Common myeloid progenitor, CD34-positive (primary cell): ENCODE measurements at regions not wholly inside any gene's neighbourhood (a gene's known extent, or its start where the extent isn't known, plus 50 kb on each side); places are given as distances from the start of the nearest gene placed in this dataset.

Experiments used
- CTCF ChIA-PET: fragments of 350-600 bp; sonication (Branson Sonifier 250); formaldehyde crosslinking; loops from one replicate; lab custom pipeline; 2021; ENCODE audit warnings: antibody characterized with exemption; lab: Charles Lee
- POLR2A ChIA-PET: fragments of 350-600 bp; sonication (Branson Sonifier 250); formaldehyde crosslinking; loops from one replicate; lab custom pipeline; 2021; ENCODE audit warnings: antibody characterized with exemption; lab: Charles Lee
- DNase-seq, 3 donors: peaks; one replicate each; pipeline versions ENCODE4 v3.0.0 to v3.0.0-alpha.2; 2013
- H3K27ac ChIP-seq, 2 experiments: 1 replicate in 1 of 2; 2 replicates in 1 of 2; pipeline ENCODE4 v1.7.0; 2013; ENCODE audit warnings: inconsistent platforms in 2 of 2, low read length in 2 of 2, mild to moderate bottlenecking in 2 of 2, low read depth in 1 of 2, moderate library complexity in 1 of 2; ENCODE audit not compliant: severe bottlenecking in 2 of 2, insufficient read depth in 1 of 2, poor library complexity in 1 of 2
- H3K27me3 ChIP-seq, 5 experiments: replicated peaks in 2 of 5; 1 replicate in 3 of 5; 2 replicates in 2 of 5; pipeline versions ENCODE4 v1.6.1 to v1.7.0; 2013; ENCODE audit warnings: low read length in 4 of 5, mild to moderate bottlenecking in 2 of 5, moderate library complexity in 2 of 5, inconsistent platforms in 1 of 5; ENCODE audit not compliant: insufficient read depth in 5 of 5, control insufficient read depth in 4 of 5
- H3K36me3 ChIP-seq, 4 experiments: 1 replicate in 2 of 4; 2 replicates in 2 of 4; pipeline versions ENCODE4 v1.6.1 to v1.7.0; 2013; ENCODE audit warnings: low read length in 3 of 4, control low read depth in 1 of 4, mild to moderate bottlenecking in 1 of 4; ENCODE audit not compliant: control insufficient read depth in 4 of 4, insufficient read depth in 4 of 4
- H3K4me1 ChIP-seq, 4 experiments: 1 replicate in 3 of 4; 2 replicates in 1 of 4; pipeline versions ENCODE4 v1.6.1 to v1.7.1; 2013; ENCODE audit warnings: low read length in 3 of 4, mild to moderate bottlenecking in 3 of 4, control low read depth in 1 of 4, inconsistent platforms in 1 of 4, moderate library complexity in 1 of 4; ENCODE audit not compliant: control insufficient read depth in 4 of 4, insufficient read depth in 4 of 4; ENCODE audit errors: control extremely low read depth in 1 of 4
- H3K4me3 ChIP-seq, 7 experiments: 1 replicate in 4 of 7; 2 replicates in 3 of 7; pipeline versions ENCODE4 v1.5.1 to v1.7.0; 2013; ENCODE audit warnings: mild to moderate bottlenecking in 7 of 7, low read length in 6 of 7, moderate library complexity in 6 of 7, inconsistent platforms in 2 of 7, low read depth in 2 of 7, control low read depth in 1 of 7; ENCODE audit not compliant: insufficient read depth in 4 of 7, control insufficient read depth in 1 of 7; ENCODE audit errors: extremely low read depth in 1 of 7
- H3K9me3 ChIP-seq, 5 experiments: 1 replicate in 4 of 5; 2 replicates in 1 of 5; pipeline versions ENCODE4 v1.6.1 to v1.7.1; 2013; ENCODE audit warnings: low read length in 4 of 5, mild to moderate bottlenecking in 2 of 5, inconsistent platforms in 1 of 5, low read depth in 1 of 5, moderate library complexity in 1 of 5; ENCODE audit not compliant: control insufficient read depth in 4 of 5, insufficient read depth in 2 of 5; ENCODE audit errors: control extremely low read depth in 1 of 5
- WGBS: methylation state at CpG from one replicate; pipeline ENCODE4 v1.1.5; 2013; ENCODE audit not compliant: insufficient coverage; 5-methylcytosine and 5-hydroxymethylcytosine counted together

- POLR2A ChIA-PET, result no interaction called here
These were observed 711.2 kb upstream of the KIRREL3 start for GRCh38 chr11:127711748-127712147.

GRCh38 chr11:127710831-127711230, 710.3 kb upstream of the KIRREL3 start:
- H3K27ac ChIP-seq, result no peak overlapping the region
- POLR2A ChIA-PET, result no interaction called here
- no peaks in the 10 kb centered on the region for H3K4me1 ChIP-seq
- CTCF ChIA-PET, result interaction anchor here (1.0 to 1.2 kb wide), 2 partner anchors 25 to 133 kb away, joined by 3 to 4 read pairs; no protein-coding TSS in a partner anchor
- no peaks in the 10 kb centered on the region for H3K27me3 ChIP-seq
- DNase-seq, result no peak
- no peak overlapping the region for H3K4me3 ChIP-seq
- WGBS, result 100% methylated on average over 1 of the region's 1 CpG
- H3K36me3 ChIP-seq, result no peaks in the 10 kb centered on the region
- H3K9me3 ChIP-seq, result no peaks in the 10 kb centered on the region

More at GRCh38 chr11:127711748-127712147, 711.2 kb upstream of the KIRREL3 start:
- DNase-seq, result no peak
- Histone ChIP-seq H3K36me3 (no peaks in the 10 kb centered on the region), H3K27me3 (no peaks in the 10 kb centered on the region), H3K27ac (no peak overlapping the region), H3K4me1 (no peaks in the 10 kb centered on the region), H3K4me3 (no peak overlapping the region), H3K9me3 (no peaks in the 10 kb centered on the region)
- 96% methylated on average over 6 of the region's 6 CpGs for WGBS
- CTCF ChIA-PET, result interaction anchor here (1.0 to 1.2 kb wide), 2 partner anchors 25 to 132 kb away, joined by 3 to 4 read pairs; no protein-coding TSS in a partner anchor

GRCh38 chr11:127709960-127710359, 709.4 kb upstream of the KIRREL3 start:
- WGBS, result 54% methylated on average over 3 of the region's 3 CpGs

GRCh38 chr11:127693686-127694085, 693.1 kb upstream of the KIRREL3 start:
- no peak for DNase-seq
- no peak overlapping the region for H3K4me3 ChIP-seq
- no peaks in the 10 kb centered on the region for H3K27me3 ChIP-seq
- CTCF ChIA-PET, result no interaction called here
- POLR2A ChIA-PET, result no interaction called here
- no peaks in the 10 kb centered on the region for H3K36me3 ChIP-seq
- no peaks in the 10 kb centered on the region for H3K4me1 ChIP-seq
- H3K9me3 ChIP-seq, result peaks cover 0 to 6% (median 0%) of the 10 kb centered on the region in 5 experiments
- no peak overlapping the region for H3K27ac ChIP-seq
- 100% methylated on average over 2 of the region's 3 CpGs for WGBS

More at GRCh38 chr11:127709960-127710359, 709.4 kb upstream of the KIRREL3 start:
- Histone ChIP-seq H3K27me3 (no peaks in the 10 kb centered on the region), H3K4me1 (no peaks in the 10 kb centered on the region), H3K36me3 (no peaks in the 10 kb centered on the region), H3K4me3 (no peak overlapping the region), H3K27ac (no peak overlapping the region), H3K9me3 (no peaks in the 10 kb centered on the region)
- DNase-seq, result no peak
- POLR2A ChIA-PET, result no interaction called here
- CTCF ChIA-PET, result no interaction called here

GRCh38 chr11:127683321-127683720, 682.8 kb upstream of the KIRREL3 start:
- DNase-seq, result no peak
- no peaks in the 10 kb centered on the region for H3K4me1 ChIP-seq
- no peak overlapping the region for H3K4me3 ChIP-seq
- ChIA-PET CTCF (no interaction called here), POLR2A (no interaction called here)
- WGBS, result 97% methylated on average over 4 of the region's 4 CpGs
- H3K9me3 ChIP-seq, result no peaks in the 10 kb centered on the region
- H3K27ac ChIP-seq, result no peak overlapping the region
- H3K36me3 ChIP-seq, result no peaks in the 10 kb centered on the region
- H3K27me3 ChIP-seq, result no peaks in the 10 kb centered on the region

GRCh38 chr11:127679816-127680545, 679.4 kb upstream of the KIRREL3 start:
- no peak overlapping the region for H3K27ac ChIP-seq
- WGBS, result 95% methylated on average over 4 of the region's 8 CpGs
- ChIA-PET POLR2A (no interaction called here), CTCF (no interaction called here)
- no peak overlapping the region for H3K4me3 ChIP-seq
- H3K27me3 ChIP-seq, result no peaks in the 10 kb centered on the region
- no peaks in the 10 kb centered on the region for H3K4me1 ChIP-seq
- DNase-seq, result no peak
- H3K9me3 ChIP-seq, result no peaks in the 10 kb centered on the region
- no peaks in the 10 kb centered on the region for H3K36me3 ChIP-seq

GRCh38 chr11:127678631-127679030, 678.1 kb upstream of the KIRREL3 start:
- H3K4me3 ChIP-seq, result no peak overlapping the region
- H3K9me3 ChIP-seq, result no peaks in the 10 kb centered on the region
- no peak overlapping the region for H3K27ac ChIP-seq
- H3K27me3 ChIP-seq, result no peaks in the 10 kb centered on the region
- no peak for DNase-seq
- WGBS, result 95% methylated on average over 2 of the region's 2 CpGs
- POLR2A ChIA-PET, result no interaction called here
- no peaks in the 10 kb centered on the region for H3K36me3 ChIP-seq
- CTCF ChIA-PET, result interaction anchor here (1.6 kb wide), 1 partner anchor 11 kb away, joined by 4 read pairs; no protein-coding TSS in a partner anchor
- H3K4me1 ChIP-seq, result no peaks in the 10 kb centered on the region
